Central memory CD8-positive, alpha-beta T cell (primary cell): ENCODE measurements at regions not wholly inside any gene's neighbourhood (a gene's known extent, or its start where the extent isn't known, plus 50 kb on each side); places are given as distances from the start of the nearest gene placed in this dataset.

Source experiments
- ATAC-seq: fragments of 150-1000 bp; cut with Tn5 transposase; replicated peaks from 2 replicates; pipeline ENCODE4 v1.10.0; 2022; ENCODE audit warnings: mild to moderate bottlenecking, moderate FRiP score, moderate number of reproducible peaks; ENCODE audit not compliant: poor library complexity, severe bottlenecking; ENCODE audit errors: extremely low read depth
- DNase-seq, 2 donors: peaks; one replicate each; pipeline ENCODE4 v3.0.0; 2021; ENCODE audit warnings: low spot score in 2 of 2
- H3K27ac Mint-ChIP-seq: one replicate; pipeline ENCODE4 v1.8.0; 2022; ENCODE audit warnings: low read depth, mild to moderate bottlenecking, moderate library complexity, mixed read lengths
- H3K27me3 Mint-ChIP-seq: one replicate; pipeline ENCODE4 v1.8.0; 2022; ENCODE audit warnings: mixed read lengths
- H3K36me3 Mint-ChIP-seq: one replicate; pipeline ENCODE4 v1.8.0; 2022; ENCODE audit warnings: mild to moderate bottlenecking, moderate library complexity, mixed read lengths; ENCODE audit not compliant: insufficient read depth
- H3K4me1 Mint-ChIP-seq: one replicate; pipeline ENCODE4 v1.8.0; 2022; ENCODE audit warnings: mixed read lengths
- H3K4me3 Mint-ChIP-seq: one replicate; pipeline ENCODE4 v1.8.0; 2022; ENCODE audit warnings: mild to moderate bottlenecking, moderate library complexity, mixed read lengths
- H3K9me3 Mint-ChIP-seq: one replicate; pipeline ENCODE4 v1.8.0; 2022; ENCODE audit warnings: mixed read lengths

DNA sequence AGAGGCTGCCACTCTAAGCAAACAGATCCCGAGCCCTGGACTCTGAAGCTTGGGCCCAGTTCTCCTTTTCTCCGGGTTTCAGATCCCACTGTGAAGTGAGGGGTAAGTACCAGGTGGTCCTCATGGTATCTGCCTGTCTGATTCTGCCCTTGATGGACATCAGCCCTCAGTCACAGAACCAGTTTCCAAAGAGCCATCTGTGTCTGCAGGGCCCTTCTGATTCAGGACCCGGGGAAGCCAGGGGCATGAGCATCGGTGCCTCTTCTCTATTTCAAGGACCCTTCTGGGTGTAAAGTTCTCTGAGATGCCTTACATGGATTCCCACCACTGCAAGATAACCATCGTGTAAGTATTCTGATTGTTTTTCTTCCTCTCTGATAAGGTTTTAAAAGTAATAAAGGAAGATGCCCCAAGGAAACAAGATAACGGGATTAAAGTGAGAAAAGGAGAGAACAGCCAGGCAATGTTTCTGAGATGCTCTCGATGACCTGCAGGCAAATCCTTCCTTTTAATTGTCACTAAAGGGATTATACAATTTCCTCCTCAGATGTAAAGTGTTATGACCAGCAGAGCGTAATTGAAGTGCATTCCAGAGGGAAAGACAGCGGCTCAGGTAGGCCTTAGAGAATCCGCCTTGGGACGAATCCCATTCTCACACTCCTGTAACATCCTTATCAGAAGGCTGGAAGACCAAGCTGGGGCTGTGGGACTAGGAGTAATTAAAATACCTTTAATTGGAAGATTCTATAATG lies 924.3 kb downstream of the TBC1D22A start:
- ATAC-seq: no peak
- Mint-ChIP-seq H3K36me3 (peaks cover 2% of the 10 kb centered on the region), H3K27ac (no peak overlapping the region), H3K9me3 (peaks cover 9% of the 10 kb centered on the region), H3K4me1 (no peaks in the 10 kb centered on the region), H3K4me3 (no peak overlapping the region), H3K27me3 (peaks cover 49% of the 10 kb centered on the region)
- DNase-seq: no peak

- no peak overlapping the region for H3K4me3 Mint-ChIP-seq
- ATAC-seq: no peak
- H3K4me1 Mint-ChIP-seq: no peaks in the 10 kb centered on the region
- H3K27ac Mint-ChIP-seq: no peak overlapping the region
- peaks cover 33% of the 10 kb centered on the region for H3K27me3 Mint-ChIP-seq
- H3K36me3 Mint-ChIP-seq: no peaks in the 10 kb centered on the region
- DNase-seq: no peak
- H3K9me3 Mint-ChIP-seq: peaks cover 9% of the 10 kb centered on the region
Measured at GRCh38 chr22:47681411-47682165, 919.1 kb downstream of the TBC1D22A start.

- H3K27me3 Mint-ChIP-seq: peaks cover 5% of the 10 kb centered on the region
- H3K4me1 Mint-ChIP-seq: peaks cover 5% of the 10 kb centered on the region
- DNase-seq: no peak
- no peak overlapping the region for H3K4me3 Mint-ChIP-seq
- ATAC-seq: no peak
- no peak overlapping the region for H3K27ac Mint-ChIP-seq
- peaks cover 2% of the 10 kb centered on the region for H3K9me3 Mint-ChIP-seq
- no peaks in the 10 kb centered on the region for H3K36me3 Mint-ChIP-seq
Measured at GRCh38 chr22:47678636-47679287, 916.3 kb downstream of the TBC1D22A start.

DNA sequence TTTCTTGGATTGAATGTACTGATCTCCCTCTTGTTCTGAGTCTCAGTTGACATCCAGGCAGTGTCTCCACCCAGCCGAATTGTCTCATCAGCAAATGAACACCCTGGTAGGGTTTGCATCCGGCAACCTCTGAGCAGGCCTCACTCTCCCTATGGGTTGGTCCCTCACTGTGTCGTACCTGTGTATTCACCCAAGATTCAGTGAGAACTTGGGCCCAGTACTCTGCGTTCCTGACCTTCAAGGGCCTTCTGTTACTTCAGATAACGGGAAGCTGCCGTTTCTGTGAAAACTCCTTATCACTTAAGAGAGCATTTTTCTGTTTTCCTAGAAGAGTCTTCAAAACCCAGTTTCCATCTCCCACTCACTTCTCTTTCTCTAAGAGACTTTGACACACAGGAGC lies 915.6 kb downstream of the TBC1D22A start:
- H3K27ac Mint-ChIP-seq: no peak overlapping the region
- peaks cover 5% of the 10 kb centered on the region for H3K4me1 Mint-ChIP-seq
- H3K9me3 Mint-ChIP-seq: no peaks in the 10 kb centered on the region
- ATAC-seq (no peak), DNase-seq (no peak)
- H3K36me3 Mint-ChIP-seq: no peaks in the 10 kb centered on the region
- no peaks in the 10 kb centered on the region for H3K27me3 Mint-ChIP-seq
- no peak overlapping the region for H3K4me3 Mint-ChIP-seq

DNA sequence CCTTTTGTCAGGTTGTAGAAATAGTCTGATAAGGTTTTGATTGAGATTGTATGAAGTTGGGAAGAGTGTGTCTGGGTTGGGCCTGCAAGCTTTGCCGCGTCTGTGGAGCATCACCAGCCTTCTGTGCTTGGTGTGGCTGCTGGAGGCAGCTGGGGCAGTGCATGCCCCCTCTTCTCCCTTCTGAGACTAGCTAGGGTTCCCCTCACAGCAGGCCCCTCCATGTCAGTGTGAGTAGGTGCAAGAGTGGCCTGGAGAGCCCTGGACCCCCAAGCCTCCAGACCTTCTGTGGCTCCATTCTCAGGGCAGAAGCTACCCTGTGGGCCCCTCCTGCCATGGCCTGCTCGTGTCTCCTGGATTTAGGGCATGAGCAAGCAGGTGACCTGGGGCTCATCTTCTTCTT lies 914.2 kb downstream of the TBC1D22A start:
- no peak overlapping the region for H3K27ac Mint-ChIP-seq
- no peak for DNase-seq
- no peak for ATAC-seq
- no peaks in the 10 kb centered on the region for H3K27me3 Mint-ChIP-seq
- H3K9me3 Mint-ChIP-seq: no peaks in the 10 kb centered on the region
- no peaks in the 10 kb centered on the region for H3K36me3 Mint-ChIP-seq
- H3K4me1 Mint-ChIP-seq: peaks cover 5% of the 10 kb centered on the region
- no peak overlapping the region for H3K4me3 Mint-ChIP-seq

- no peak for ATAC-seq
- Mint-ChIP-seq H3K27ac (no peak overlapping the region), H3K36me3 (no peaks in the 10 kb centered on the region), H3K27me3 (peaks cover 9% of the 10 kb centered on the region), H3K9me3 (peaks cover 2% of the 10 kb centered on the region), H3K4me1 (peaks cover 5% of the 10 kb centered on the region), H3K4me3 (no peak overlapping the region)
- no peak for DNase-seq
Measured at GRCh38 chr22:47674600-47674999, 912.1 kb downstream of the TBC1D22A start.

DNA sequence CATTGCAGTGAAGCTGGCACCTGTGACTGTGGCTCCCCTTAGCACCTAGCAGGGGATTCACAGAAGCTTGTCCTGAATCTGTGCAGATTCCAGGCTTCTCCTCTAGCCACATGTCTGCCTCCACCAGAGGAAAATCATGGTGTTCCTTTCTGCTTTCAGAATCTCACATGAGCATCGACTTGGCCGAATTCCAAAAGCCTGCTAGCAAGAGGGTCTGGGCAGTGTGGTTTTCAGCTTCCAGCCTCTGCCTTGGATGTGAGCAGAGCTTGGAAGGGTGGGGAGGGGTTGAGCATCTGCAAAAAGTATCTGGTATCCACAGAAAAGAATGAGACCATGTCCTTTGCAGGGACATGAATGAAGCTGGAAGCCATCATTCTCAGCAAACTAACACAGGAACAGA lies 911.1 kb downstream of the TBC1D22A start:
- ATAC-seq: no peak
- Mint-ChIP-seq H3K27me3 (peaks cover 14% of the 10 kb centered on the region), H3K4me1 (peaks cover 5% of the 10 kb centered on the region), H3K36me3 (no peaks in the 10 kb centered on the region), H3K9me3 (peaks cover 4% of the 10 kb centered on the region), H3K4me3 (no peak overlapping the region), H3K27ac (no peak overlapping the region)
- no peak for DNase-seq

GRCh38 chr22:47672526-47672925 lies 910.1 kb downstream of the TBC1D22A start:
- no peak for DNase-seq
- Mint-ChIP-seq H3K27me3 (peaks cover 20% of the 10 kb centered on the region), H3K36me3 (no peaks in the 10 kb centered on the region), H3K9me3 (peaks cover 4% of the 10 kb centered on the region), H3K4me1 (peaks cover 5% of the 10 kb centered on the region), H3K27ac (no peak overlapping the region), H3K4me3 (no peak overlapping the region)
- ATAC-seq: no peak

GRCh38 chr22:47665151-47665550 lies 902.7 kb downstream of the TBC1D22A start:
- Mint-ChIP-seq H3K27ac (no peak overlapping the region), H3K27me3 (peaks cover 34% of the 10 kb centered on the region), H3K9me3 (peaks cover 4% of the 10 kb centered on the region), H3K36me3 (peaks cover 2% of the 10 kb centered on the region), H3K4me1 (no peaks in the 10 kb centered on the region), H3K4me3 (no peak overlapping the region)
- no peak for ATAC-seq
- DNase-seq: no peak

GRCh38 chr22:47663615-47664605 lies 901.5 kb downstream of the TBC1D22A start:
- Mint-ChIP-seq H3K36me3 (peaks cover 2% of the 10 kb centered on the region), H3K9me3 (no peaks in the 10 kb centered on the region), H3K27ac (no peak overlapping the region), H3K4me3 (no peak overlapping the region), H3K27me3 (peaks cover 24% of the 10 kb centered on the region), H3K4me1 (no peaks in the 10 kb centered on the region)
- ATAC-seq (no peak), DNase-seq (no peak)

DNA sequence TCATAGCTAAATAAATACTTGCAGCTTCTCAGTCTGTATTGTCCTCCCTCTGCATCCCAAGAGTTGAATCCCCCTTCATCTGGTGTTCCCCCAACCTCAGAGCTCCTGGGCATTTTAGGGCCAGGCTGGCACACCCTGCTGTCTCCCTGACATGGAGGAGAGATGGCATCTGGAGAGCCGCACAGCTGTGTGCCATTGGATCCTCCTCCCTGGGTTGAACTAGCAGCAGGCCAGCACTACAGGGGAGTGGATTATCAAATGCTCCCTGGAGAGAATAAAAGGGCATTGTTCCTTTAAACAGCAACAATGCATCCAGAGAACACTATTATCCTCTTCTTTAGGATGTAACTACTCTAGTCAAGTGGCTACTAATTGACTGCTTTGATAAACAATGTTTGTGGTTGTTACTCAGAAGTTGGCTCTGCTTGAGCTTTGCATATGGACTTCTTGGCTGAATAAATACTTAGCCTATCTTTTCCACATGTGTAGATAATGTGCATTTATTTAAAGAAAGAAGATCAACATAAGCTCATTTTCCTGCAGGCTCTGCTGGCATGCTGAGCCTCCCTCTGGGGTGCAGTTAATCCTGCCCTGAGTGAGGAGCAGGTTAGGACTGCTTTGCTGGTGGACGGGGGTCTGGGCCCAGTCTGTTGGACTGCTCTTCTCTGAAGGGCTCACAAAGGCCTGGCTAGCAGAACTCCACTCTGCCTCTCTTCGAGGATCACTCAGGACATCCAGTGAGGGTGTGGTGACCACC lies 897.2 kb downstream of the TBC1D22A start:
- H3K36me3 Mint-ChIP-seq: no peaks in the 10 kb centered on the region
- no peaks in the 10 kb centered on the region for H3K27me3 Mint-ChIP-seq
- H3K4me1 Mint-ChIP-seq: no peaks in the 10 kb centered on the region
- DNase-seq (no peak), ATAC-seq (no peak)
- H3K9me3 Mint-ChIP-seq: no peaks in the 10 kb centered on the region
- H3K4me3 Mint-ChIP-seq: no peak overlapping the region
- H3K27ac Mint-ChIP-seq: no peak overlapping the region
